ENCODE measurements at regions not wholly inside any gene's neighbourhood (a gene's known extent, or its start where the extent isn't known, plus 50 kb on each side); places are given as distances from the start of the nearest gene placed in this dataset.

- no peaks in the 10 kb centered on the region for H3K79me1 ChIP-seq (ENCODE audit: low read depth, low read length)
- H3K4me2 ChIP-seq (ENCODE audit: insufficient read depth, low read length, poor library complexity, severe bottlenecking): no peak overlapping the region
- no peak overlapping the region for H3K18ac ChIP-seq (ENCODE audit: low read length)
- no peak overlapping the region for H3K4me3 ChIP-seq (ENCODE audit: low read length in 2 of 2)
- H3K14ac ChIP-seq (ENCODE audit: low read length): no peak overlapping the region
- no CpG with 5 or more reads among the region's 2 CpGs for WGBS, 2 donors (ENCODE audit: extremely low coverage in 2 of 2, insufficient read length in 2 of 2, insufficient replicate concordance in 1 of 2)
- H2BK5ac ChIP-seq (ENCODE audit: low read length): no peak overlapping the region
- no peak overlapping the region for H2AK5ac ChIP-seq (ENCODE audit: low read depth, low read length)
- no peak overlapping the region for H2BK12ac ChIP-seq (ENCODE audit: low read length)
- H2AFZ ChIP-seq (ENCODE audit: low read length): no peak overlapping the region
- no peak overlapping the region for H2BK120ac ChIP-seq (ENCODE audit: low read depth, low read length)
- H4K8ac ChIP-seq (ENCODE audit: low read depth, low read length): no peak overlapping the region
- DNase-seq (ENCODE audit: low spot score): no peak
- no peaks in the 10 kb centered on the region for H3K9me3 ChIP-seq (replicated peaks in 1 of 2; ENCODE audit: control insufficient read depth in 2 of 2, insufficient read depth in 1 of 2, low read depth in 1 of 2, low read length in 2 of 2)
- no peak overlapping the region for H3K23ac ChIP-seq (ENCODE audit: low read depth, low read length, poor library complexity)
- no peak overlapping the region for H3K9ac ChIP-seq (ENCODE audit: low read depth, low read length, poor library complexity)
- H3K4ac ChIP-seq (ENCODE audit: low read length): no peak overlapping the region
- no peak overlapping the region for H2BK15ac ChIP-seq (ENCODE audit: low read length)
- no peak overlapping the region for H3K27ac ChIP-seq (replicated peaks; ENCODE audit: low read length)
- no peaks in the 10 kb centered on the region for H3K36me3 ChIP-seq (replicated peaks in 1 of 2; ENCODE audit: control insufficient read depth in 2 of 2, insufficient read depth in 2 of 2, low read length in 2 of 2)
- peaks cover 6 to 11% of the 10 kb centered on the region in 2 donors for H3K4me1 ChIP-seq (ENCODE audit: control insufficient read depth in 2 of 2, insufficient read depth in 1 of 2, low read depth in 1 of 2, low read length in 2 of 2)
- H3K27me3 ChIP-seq (ENCODE audit: control insufficient read depth in 3 of 3, insufficient read depth in 3 of 3, low read depth in 1 of 3, low read length in 3 of 3): peaks cover 18 to 70% (median 54%) of the 10 kb centered on the region in 3 experiments
- no peak overlapping the region for H4K91ac ChIP-seq (ENCODE audit: low read depth, low read length, poor library complexity)
These were observed 71.2 kb downstream of the CTAGE1 start for GRCh38 chr18:22346401-22346952.

- WGBS, 2 donors (ENCODE audit: extremely low coverage in 2 of 2, insufficient read length in 2 of 2, insufficient replicate concordance in 1 of 2): no CpG with 5 or more reads among the region's 2 CpGs
These were observed 72.0 kb downstream of the CTAGE1 start for GRCh38 chr18:22345718-22346117.

GRCh38 chr18:22344908-22345670 is 72.6 kb downstream of the CTAGE1 start:
- no CpG with 5 or more reads among the region's 3 CpGs for WGBS, 2 donors (ENCODE audit: extremely low coverage in 2 of 2, insufficient read length in 2 of 2, insufficient replicate concordance in 1 of 2)
- Histone ChIP-seq H3K4ac (ENCODE audit: low read length) (no peak overlapping the region), H2BK120ac (ENCODE audit: low read depth, low read length) (no peak overlapping the region), H3K36me3 (replicated peaks in 1 of 2; ENCODE audit: control insufficient read depth in 2 of 2, insufficient read depth in 2 of 2, low read length in 2 of 2) (no peaks in the 10 kb centered on the region), H2AK5ac (ENCODE audit: low read depth, low read length) (no peak overlapping the region), H3K9me3 (replicated peaks in 1 of 2; ENCODE audit: control insufficient read depth in 2 of 2, insufficient read depth in 1 of 2, low read depth in 1 of 2, low read length in 2 of 2) (no peaks in the 10 kb centered on the region), H2AFZ (ENCODE audit: low read length) (no peak overlapping the region), H3K79me1 (ENCODE audit: low read depth, low read length) (no peaks in the 10 kb centered on the region), H3K27ac (replicated peaks; ENCODE audit: low read length) (no peak overlapping the region), H4K91ac (ENCODE audit: low read depth, low read length, poor library complexity) (no peak overlapping the region), H3K4me1 (ENCODE audit: control insufficient read depth in 2 of 2, insufficient read depth in 1 of 2, low read depth in 1 of 2, low read length in 2 of 2) (peaks cover 8 to 11% of the 10 kb centered on the region in 2 donors), H2BK12ac (ENCODE audit: low read length) (no peak overlapping the region), H3K9ac (ENCODE audit: low read depth, low read length, poor library complexity) (no peak overlapping the region), H3K27me3 (ENCODE audit: control insufficient read depth in 3 of 3, insufficient read depth in 3 of 3, low read depth in 1 of 3, low read length in 3 of 3) (peaks cover 18 to 59% (median 43%) of the 10 kb centered on the region in 3 experiments), H2BK5ac (ENCODE audit: low read length) (no peak overlapping the region), H3K23ac (ENCODE audit: low read depth, low read length, poor library complexity) (no peak overlapping the region), H4K8ac (ENCODE audit: low read depth, low read length) (no peak overlapping the region), H3K4me2 (ENCODE audit: insufficient read depth, low read length, poor library complexity, severe bottlenecking) (no peak overlapping the region), H3K4me3 (ENCODE audit: low read length in 2 of 2) (no peak overlapping the region), H3K14ac (ENCODE audit: low read length) (no peak overlapping the region), H2BK15ac (ENCODE audit: low read length) (no peak overlapping the region), H3K18ac (ENCODE audit: low read length) (no peak overlapping the region)
- no peak for DNase-seq (ENCODE audit: low spot score)

More at GRCh38 chr18:22345718-22346117, 72.0 kb downstream of the CTAGE1 start:
- H2AFZ ChIP-seq (ENCODE audit: low read length): no peak overlapping the region
- no peak overlapping the region for H3K4me2 ChIP-seq (ENCODE audit: insufficient read depth, low read length, poor library complexity, severe bottlenecking)
- no peak overlapping the region for H2AK5ac ChIP-seq (ENCODE audit: low read depth, low read length)
- no peak overlapping the region for H2BK12ac ChIP-seq (ENCODE audit: low read length)
- H3K18ac ChIP-seq (ENCODE audit: low read length): no peak overlapping the region
- H2BK5ac ChIP-seq (ENCODE audit: low read length): no peak overlapping the region
- H4K91ac ChIP-seq (ENCODE audit: low read depth, low read length, poor library complexity): no peak overlapping the region
- H3K4ac ChIP-seq (ENCODE audit: low read length): no peak overlapping the region
- H4K8ac ChIP-seq (ENCODE audit: low read depth, low read length): no peak overlapping the region
- H3K23ac ChIP-seq (ENCODE audit: low read depth, low read length, poor library complexity): no peak overlapping the region
- H3K27me3 ChIP-seq (ENCODE audit: control insufficient read depth in 3 of 3, insufficient read depth in 3 of 3, low read depth in 1 of 3, low read length in 3 of 3): peaks cover 18 to 66% (median 49%) of the 10 kb centered on the region in 3 experiments
- H2BK15ac ChIP-seq (ENCODE audit: low read length): no peak overlapping the region
- no peak for DNase-seq (ENCODE audit: low spot score)
- H3K4me3 ChIP-seq (ENCODE audit: low read length in 2 of 2): no peak overlapping the region
- H3K4me1 ChIP-seq (ENCODE audit: control insufficient read depth in 2 of 2, insufficient read depth in 1 of 2, low read depth in 1 of 2, low read length in 2 of 2): peaks cover 8 to 11% of the 10 kb centered on the region in 2 donors
- no peak overlapping the region for H3K14ac ChIP-seq (ENCODE audit: low read length)
- no peak overlapping the region for H3K27ac ChIP-seq (replicated peaks; ENCODE audit: low read length)
- no peaks in the 10 kb centered on the region for H3K36me3 ChIP-seq (replicated peaks in 1 of 2; ENCODE audit: control insufficient read depth in 2 of 2, insufficient read depth in 2 of 2, low read length in 2 of 2)
- H3K9ac ChIP-seq (ENCODE audit: low read depth, low read length, poor library complexity): no peak overlapping the region
- no peak overlapping the region for H2BK120ac ChIP-seq (ENCODE audit: low read depth, low read length)
- H3K9me3 ChIP-seq (replicated peaks in 1 of 2; ENCODE audit: control insufficient read depth in 2 of 2, insufficient read depth in 1 of 2, low read depth in 1 of 2, low read length in 2 of 2): no peaks in the 10 kb centered on the region
- no peaks in the 10 kb centered on the region for H3K79me1 ChIP-seq (ENCODE audit: low read depth, low read length)

GRCh38 chr18:22344445-22344844 is 73.3 kb downstream of the CTAGE1 start:
- H2BK120ac ChIP-seq (ENCODE audit: low read depth, low read length): no peak overlapping the region
- H3K23ac ChIP-seq (ENCODE audit: low read depth, low read length, poor library complexity): no peak overlapping the region
- H2AFZ ChIP-seq (ENCODE audit: low read length): no peak overlapping the region
- H2BK15ac ChIP-seq (ENCODE audit: low read length): no peak overlapping the region
- H3K4me2 ChIP-seq (ENCODE audit: insufficient read depth, low read length, poor library complexity, severe bottlenecking): no peak overlapping the region
- no peak overlapping the region for H3K14ac ChIP-seq (ENCODE audit: low read length)
- H2BK12ac ChIP-seq (ENCODE audit: low read length): no peak overlapping the region
- no peak overlapping the region for H3K9ac ChIP-seq (ENCODE audit: low read depth, low read length, poor library complexity)
- peaks cover 8 to 11% of the 10 kb centered on the region in 2 donors for H3K4me1 ChIP-seq (ENCODE audit: control insufficient read depth in 2 of 2, insufficient read depth in 1 of 2, low read depth in 1 of 2, low read length in 2 of 2)
- H4K91ac ChIP-seq (ENCODE audit: low read depth, low read length, poor library complexity): no peak overlapping the region
- no peak for DNase-seq (ENCODE audit: low spot score)
- H4K8ac ChIP-seq (ENCODE audit: low read depth, low read length): no peak overlapping the region
- no CpG with 5 or more reads among the region's 1 CpG for WGBS, 2 donors (ENCODE audit: extremely low coverage in 2 of 2, insufficient read length in 2 of 2, insufficient replicate concordance in 1 of 2)
- H3K79me1 ChIP-seq (ENCODE audit: low read depth, low read length): no peaks in the 10 kb centered on the region
- H3K18ac ChIP-seq (ENCODE audit: low read length): no peak overlapping the region
- H2BK5ac ChIP-seq (ENCODE audit: low read length): no peak overlapping the region
- H3K9me3 ChIP-seq (replicated peaks in 1 of 2; ENCODE audit: control insufficient read depth in 2 of 2, insufficient read depth in 1 of 2, low read depth in 1 of 2, low read length in 2 of 2): no peaks in the 10 kb centered on the region
- H3K27ac ChIP-seq (replicated peaks; ENCODE audit: low read length): no peak overlapping the region
- H3K36me3 ChIP-seq (replicated peaks in 1 of 2; ENCODE audit: control insufficient read depth in 2 of 2, insufficient read depth in 2 of 2, low read length in 2 of 2): no peaks in the 10 kb centered on the region
- no peak overlapping the region for H2AK5ac ChIP-seq (ENCODE audit: low read depth, low read length)
- peaks cover 12 to 53% (median 36%) of the 10 kb centered on the region in 3 experiments for H3K27me3 ChIP-seq (ENCODE audit: control insufficient read depth in 3 of 3, insufficient read depth in 3 of 3, low read depth in 1 of 3, low read length in 3 of 3)
- H3K4me3 ChIP-seq (ENCODE audit: low read length in 2 of 2): no peak overlapping the region
- H3K4ac ChIP-seq (ENCODE audit: low read length): no peak overlapping the region
